Hepatocyte (in vitro differentiated cells): ENCODE measurements at regions not wholly inside any gene's neighbourhood (a gene's known extent, or its start where the extent isn't known, plus 50 kb on each side); places are given as distances from the start of the nearest gene placed in this dataset.

Source experiments
- DNase-seq: peaks from one replicate; pipeline ENCODE4 v3.0.0-alpha.2; 2016; ENCODE audit warnings: low spot score
- H2AFZ ChIP-seq: fragments of 200-600 bp; sonication (generic); 2 replicates; pipeline ENCODE4 v1.6.0; 2016; ENCODE audit warnings: antibody characterized with exemption, mild to moderate bottlenecking
- H3K27ac ChIP-seq: fragments of 200-600 bp; sonication (generic); 2 replicates; pipeline ENCODE4 v1.5.1; 2016; ENCODE audit warnings: mild to moderate bottlenecking
- H3K27me3 ChIP-seq: fragments of 200-600 bp; sonication (generic); 2 replicates; pipeline ENCODE4 v1.6.1; 2016
- H3K36me3 ChIP-seq: fragments of 200-600 bp; sonication (generic); replicated peaks from 2 replicates; pipeline ENCODE4 v1.5.1; 2016; ENCODE audit warnings: low read depth; ENCODE audit not compliant: insufficient read depth
- H3K4me1 ChIP-seq: fragments of 200-600 bp; sonication (generic); 2 replicates; pipeline ENCODE4 v1.5.1; 2016; ENCODE audit warnings: mild to moderate bottlenecking, moderate library complexity; ENCODE audit not compliant: insufficient read depth
- H3K4me2 ChIP-seq: fragments of 200-600 bp; sonication (generic); 2 replicates; pipeline ENCODE4 v1.6.0; 2016
- H3K4me3 ChIP-seq: fragments of 200-600 bp; sonication (generic); 2 replicates; pipeline ENCODE4 v1.5.1; 2016; ENCODE audit warnings: mild to moderate bottlenecking
- H3K79me2 ChIP-seq: fragments of 200-600 bp; sonication (generic); 2 replicates; pipeline ENCODE4 v1.6.0; 2017; ENCODE audit warnings: mild to moderate bottlenecking
- H3K9me2 ChIP-seq: fragments of 200-600 bp; sonication (generic); replicated peaks from 2 replicates; pipeline ENCODE4 v1.6.0; 2017; ENCODE audit warnings: mild to moderate bottlenecking; ENCODE audit not compliant: insufficient read depth
- H3K9me3 ChIP-seq: fragments of 200-600 bp; sonication (generic); 2 replicates; pipeline ENCODE4 v1.5.1; 2016; ENCODE audit warnings: low read depth, mild to moderate bottlenecking
- H4K20me1 ChIP-seq: fragments of 200-600 bp; sonication (generic); 2 replicates; pipeline ENCODE4 v1.6.0; 2016; ENCODE audit warnings: mild to moderate bottlenecking; ENCODE audit not compliant: insufficient read depth, poor library complexity, severe bottlenecking
- CTCF ChIP-seq: fragments of 200-600 bp; sonication (generic); IDR thresholded peaks from 2 replicates; pipeline ENCODE4 v1.5.1; 2016; ENCODE audit warnings: antibody characterized with exemption, mild to moderate bottlenecking; ENCODE audit not compliant: poor library complexity
- EZH2 ChIP-seq: fragments of 200-600 bp; sonication (generic); IDR thresholded peaks from 2 replicates; pipeline ENCODE4 v1.6.1; 2016; ENCODE audit warnings: antibody characterized with exemption, mild to moderate bottlenecking, borderline replicate concordance
- EZH2phosphoT487 ChIP-seq: fragments of 200-600 bp; sonication (generic); IDR thresholded peaks from one replicate; pipeline ENCODE4 v1.6.1; 2018; ENCODE audit warnings: antibody characterized with exemption, mild to moderate bottlenecking, low read depth, moderate library complexity; ENCODE audit not compliant: unreplicated experiment, severe bottlenecking
- WGBS: methylation state at CpG from one replicate; pipeline ENCODE4 v1.1.6; 2016; ENCODE audit warnings: low lambda C conversion rate; ENCODE audit errors: missing lambda C conversion rate; 5-methylcytosine and 5-hydroxymethylcytosine counted together

DNA sequence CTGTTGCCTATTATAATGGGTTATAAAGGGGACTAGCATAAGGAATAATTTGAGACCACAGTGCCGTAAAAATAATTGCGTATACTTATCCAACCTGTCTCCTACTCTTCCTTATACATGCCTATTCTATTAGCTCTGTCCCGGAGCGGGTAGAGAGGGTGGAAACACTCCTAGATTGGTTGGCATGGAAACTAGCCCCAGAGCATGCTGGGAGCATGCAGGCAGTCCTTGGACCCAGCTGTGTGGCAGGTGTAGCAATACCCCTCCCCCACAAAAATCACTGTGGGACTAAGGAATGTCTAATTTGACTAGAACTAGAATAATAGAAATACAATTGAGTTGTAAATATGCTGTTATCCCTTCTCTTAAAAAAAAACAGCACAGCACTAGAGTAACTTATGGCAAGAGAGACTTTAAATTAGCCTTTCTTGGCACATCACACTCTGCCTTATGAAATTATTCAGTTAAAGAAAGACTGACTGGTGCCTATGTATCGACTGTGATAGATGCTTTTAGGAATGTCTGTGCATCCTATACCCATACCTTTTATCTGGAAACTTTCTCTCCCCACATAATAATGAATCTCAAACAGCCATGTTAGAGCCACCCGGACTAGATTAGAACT lies 244.0 kb upstream of the DAAM1 start:
- no peaks in the 10 kb centered on the region for H4K20me1 ChIP-seq
- H3K4me3 ChIP-seq: no peak overlapping the region
- WGBS: 61% methylated on average over 6 of the region's 6 CpGs
- peak; percentile 42 for DNase-seq
- H3K27ac ChIP-seq: no peak overlapping the region
- H3K4me2 ChIP-seq: peak overlapping the region; percentile 6
- no peak overlapping the region for H2AFZ ChIP-seq
- no peaks in the 10 kb centered on the region for H3K79me2 ChIP-seq
- peaks cover 17% of the 10 kb centered on the region for H3K4me1 ChIP-seq
- no peaks in the 10 kb centered on the region for H3K36me3 ChIP-seq
- H3K27me3 ChIP-seq: no peaks in the 10 kb centered on the region
- H3K9me3 ChIP-seq: no peaks in the 10 kb centered on the region
- no peaks in the 10 kb centered on the region for H3K9me2 ChIP-seq
- TF ChIP-seq EZH2phosphoT487 (no peak), EZH2 (no peak), CTCF (no peak)

DNA sequence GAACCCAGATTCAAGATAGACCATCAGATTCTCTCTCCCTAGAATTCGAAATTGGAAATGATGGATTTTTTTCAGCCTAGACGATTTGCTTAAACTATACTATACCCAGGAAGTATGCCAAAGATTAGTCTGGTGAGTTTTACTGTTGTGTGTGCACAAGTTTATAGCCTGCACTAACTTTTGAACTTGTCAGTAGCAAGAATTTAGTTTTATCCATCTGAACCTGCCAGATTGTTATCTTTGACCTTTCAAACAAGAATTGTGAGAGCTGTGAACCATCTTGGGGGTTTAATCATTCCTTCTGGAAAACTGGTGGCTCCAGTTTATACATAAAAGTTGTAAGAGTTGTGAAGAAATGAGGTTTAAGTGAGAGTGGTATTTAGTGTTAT lies 243.5 kb upstream of the DAAM1 start:
- DNase-seq: no peak
- Histone ChIP-seq H3K4me2 (peak overlapping the region; percentile 6), H2AFZ (no peak overlapping the region), H3K27ac (no peak overlapping the region), H4K20me1 (no peaks in the 10 kb centered on the region), H3K9me3 (no peaks in the 10 kb centered on the region), H3K9me2 (no peaks in the 10 kb centered on the region), H3K79me2 (no peaks in the 10 kb centered on the region), H3K27me3 (no peaks in the 10 kb centered on the region), H3K36me3 (no peaks in the 10 kb centered on the region), H3K4me1 (peaks cover 17% of the 10 kb centered on the region), H3K4me3 (no peak overlapping the region)
- 28% methylated on average over 2 of the region's 2 CpGs for WGBS
- TF ChIP-seq EZH2phosphoT487: peak; percentile 81
- no peak for TF ChIP-seq EZH2
- TF ChIP-seq CTCF: no peak

DNA sequence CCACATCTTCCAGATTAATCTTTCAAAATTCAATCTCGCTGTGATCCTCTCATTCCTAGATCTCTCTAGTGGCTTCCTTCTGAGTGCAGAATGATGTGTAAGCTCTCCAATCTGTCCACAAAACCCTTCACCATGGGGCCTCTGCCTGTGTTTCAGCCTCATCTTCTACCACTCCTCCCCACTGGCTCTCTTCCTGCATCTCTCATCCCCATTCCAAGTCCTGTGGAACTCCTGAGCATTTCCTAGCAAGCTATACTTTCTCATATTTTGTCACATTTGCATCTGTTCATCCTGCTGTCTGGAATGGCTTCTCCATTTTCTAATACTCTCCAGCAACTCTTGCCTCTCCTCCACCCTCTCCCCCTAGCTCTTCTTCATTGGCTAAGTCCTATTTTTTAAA lies 242.0 kb upstream of the DAAM1 start:
- Histone ChIP-seq H3K36me3 (no peaks in the 10 kb centered on the region), H3K27ac (no peak overlapping the region), H4K20me1 (no peaks in the 10 kb centered on the region), H3K4me1 (peaks cover 17% of the 10 kb centered on the region), H3K9me2 (no peaks in the 10 kb centered on the region), H3K79me2 (no peaks in the 10 kb centered on the region), H3K4me3 (no peak overlapping the region), H3K27me3 (no peaks in the 10 kb centered on the region), H3K4me2 (no peak overlapping the region), H2AFZ (no peak overlapping the region), H3K9me3 (no peaks in the 10 kb centered on the region)
- 95% methylated on average over 1 of the region's 1 CpG for WGBS
- no peak for TF ChIP-seq EZH2phosphoT487
- TF ChIP-seq CTCF: no peak
- TF ChIP-seq EZH2: no peak
- no peak for DNase-seq
